ENCODE measurements at regions not wholly inside any gene's neighbourhood (a gene's known extent, or its start where the extent isn't known, plus 50 kb on each side); places are given as distances from the start of the nearest gene placed in this dataset.

DNA sequence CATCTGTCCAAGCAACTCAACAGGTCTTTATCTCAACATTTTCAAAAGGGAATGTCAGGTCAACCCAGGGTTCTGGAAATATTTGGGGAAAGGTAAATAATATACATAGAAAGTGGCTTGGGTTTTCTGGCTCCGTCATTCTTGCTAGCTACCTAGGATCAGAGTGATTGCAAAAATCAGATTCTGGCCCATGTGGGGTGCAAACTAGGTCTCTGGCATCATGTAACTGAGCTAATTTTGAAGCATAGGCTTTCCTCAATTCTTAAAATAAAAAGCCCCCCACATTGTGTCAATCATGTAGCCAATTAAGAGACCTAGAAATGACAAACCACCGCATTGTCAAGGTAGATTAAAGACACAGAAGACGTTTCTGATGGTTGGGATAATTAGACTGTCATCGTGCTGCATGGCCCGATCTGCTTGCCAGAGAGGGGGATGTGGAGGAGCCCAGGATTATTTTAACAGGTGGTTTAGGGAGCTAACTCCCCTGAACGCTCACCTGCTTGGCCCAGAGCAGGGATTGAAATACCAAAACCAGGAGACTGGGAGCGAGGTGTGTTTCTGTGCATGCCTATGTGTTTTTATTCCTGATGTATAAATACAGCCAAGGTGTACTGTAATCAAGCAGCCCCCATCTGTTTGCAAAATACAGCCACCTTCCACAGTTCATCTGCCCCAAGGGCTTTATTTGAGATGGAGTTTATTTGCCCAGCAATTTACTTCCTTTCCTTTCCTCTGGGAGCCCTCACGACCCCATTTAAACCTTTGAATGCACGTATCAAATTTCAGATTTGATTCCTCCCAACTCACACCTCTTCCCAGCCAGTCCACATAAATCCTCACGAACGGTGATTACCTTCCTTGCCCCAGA lies 189.5 kb downstream of the TTC8 start:
- in situ Hi-C loops (cut with HindIII; ENCODE audit: low sequenced_read_pairs): no loop called here

DNA sequence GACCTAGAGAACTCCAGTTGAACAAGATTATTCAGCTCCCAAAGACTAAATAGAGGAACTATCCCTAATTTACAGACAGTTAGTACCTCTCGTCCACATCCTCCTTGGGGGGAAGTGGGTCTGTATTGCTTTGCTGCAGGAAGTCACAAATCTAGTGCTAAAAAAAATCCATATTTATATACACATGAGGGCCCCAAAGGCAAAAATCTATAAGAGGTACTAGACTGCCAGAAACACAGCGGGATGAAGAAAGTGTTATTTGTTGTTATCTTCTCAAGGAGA lies 190.1 kb downstream of the TTC8 start:
- in situ Hi-C loops (cut with HindIII; ENCODE audit: low sequenced_read_pairs): no loop called here

DNA sequence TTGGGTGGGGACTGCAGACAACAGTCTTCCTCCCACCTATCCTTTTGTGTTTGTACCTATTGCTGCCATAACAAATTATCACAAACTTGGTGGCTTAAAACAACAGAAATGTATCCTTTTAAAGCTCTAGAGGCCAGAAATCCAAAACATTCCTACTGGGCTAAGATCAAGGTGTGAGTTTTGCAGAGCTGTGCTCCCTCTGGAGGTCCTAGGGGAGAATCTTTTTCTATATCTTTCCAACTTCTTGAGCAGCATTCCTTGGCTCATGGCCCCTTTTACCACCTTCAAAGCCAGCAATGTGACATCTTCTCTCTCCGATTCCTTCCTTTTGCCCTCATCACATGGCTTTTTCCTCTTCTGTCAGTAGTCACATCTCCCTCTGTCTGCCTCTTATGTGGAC lies 190.6 kb downstream of the TTC8 start:
- in situ Hi-C loops (cut with HindIII; ENCODE audit: low sequenced_read_pairs): no loop called here

DNA sequence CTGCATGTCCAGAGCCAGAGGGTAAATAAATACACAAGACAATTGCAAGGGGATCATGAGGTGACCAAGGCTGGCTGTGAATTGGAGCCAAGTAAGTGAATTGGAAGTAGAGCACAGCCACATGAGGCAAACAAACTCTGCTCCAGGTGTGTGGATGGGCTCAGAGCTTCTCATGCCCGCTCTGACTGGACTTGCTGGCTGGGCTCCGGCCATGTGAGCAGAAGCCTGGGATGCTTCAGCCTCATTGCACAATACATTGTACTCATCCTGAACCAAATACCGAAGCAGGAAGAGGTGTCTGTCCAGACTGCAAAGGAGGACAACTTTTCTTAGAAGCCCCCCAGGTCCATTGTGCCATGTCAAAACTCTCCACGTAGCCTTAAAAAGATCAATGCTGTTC lies 193.0 kb downstream of the TTC8 start:
- in situ Hi-C loops (cut with HindIII; ENCODE audit: low sequenced_read_pairs): no loop called here

DNA sequence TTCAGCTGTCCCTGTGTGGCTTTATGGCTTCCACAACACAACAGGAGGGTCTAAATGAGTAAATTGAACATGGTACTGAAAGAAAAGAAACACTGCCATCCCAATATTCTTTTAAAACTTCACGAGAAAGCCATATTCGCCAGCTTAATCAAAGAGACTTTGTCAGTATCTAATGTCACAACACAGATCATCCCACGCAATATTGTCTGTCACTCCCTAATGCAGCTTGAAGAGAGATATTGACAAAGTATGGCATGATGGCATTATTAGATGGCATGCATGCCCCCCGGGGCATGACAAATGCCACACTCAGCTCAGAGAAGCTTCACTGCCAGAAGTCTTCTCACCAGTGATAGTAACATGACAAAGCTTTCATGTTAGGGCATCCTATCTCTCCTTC lies 197.8 kb downstream of the TTC8 start:
- in situ Hi-C loops (cut with HindIII; ENCODE audit: low sequenced_read_pairs): no loop called here

DNA sequence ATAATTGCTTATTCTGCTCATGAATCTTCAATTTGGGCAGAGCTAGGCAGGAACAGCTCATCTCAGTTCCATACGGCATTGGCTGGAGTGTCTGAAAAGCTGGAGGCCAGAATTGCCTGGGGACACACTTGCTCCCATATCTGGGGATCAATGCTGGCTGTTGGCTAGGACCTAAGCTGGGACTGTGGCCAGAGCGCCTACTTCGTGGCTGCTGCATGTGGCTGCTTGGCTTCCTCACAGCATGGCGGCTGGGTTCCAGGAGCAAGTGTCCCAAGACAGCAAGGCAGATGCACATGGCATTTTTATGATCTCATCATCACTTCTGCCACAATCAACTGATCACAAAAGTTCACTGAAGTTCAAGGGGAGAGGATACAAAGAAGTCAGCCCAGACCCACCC lies 200.2 kb downstream of the TTC8 start:
- in situ Hi-C loops (cut with HindIII; ENCODE audit: low sequenced_read_pairs): no loop called here

DNA sequence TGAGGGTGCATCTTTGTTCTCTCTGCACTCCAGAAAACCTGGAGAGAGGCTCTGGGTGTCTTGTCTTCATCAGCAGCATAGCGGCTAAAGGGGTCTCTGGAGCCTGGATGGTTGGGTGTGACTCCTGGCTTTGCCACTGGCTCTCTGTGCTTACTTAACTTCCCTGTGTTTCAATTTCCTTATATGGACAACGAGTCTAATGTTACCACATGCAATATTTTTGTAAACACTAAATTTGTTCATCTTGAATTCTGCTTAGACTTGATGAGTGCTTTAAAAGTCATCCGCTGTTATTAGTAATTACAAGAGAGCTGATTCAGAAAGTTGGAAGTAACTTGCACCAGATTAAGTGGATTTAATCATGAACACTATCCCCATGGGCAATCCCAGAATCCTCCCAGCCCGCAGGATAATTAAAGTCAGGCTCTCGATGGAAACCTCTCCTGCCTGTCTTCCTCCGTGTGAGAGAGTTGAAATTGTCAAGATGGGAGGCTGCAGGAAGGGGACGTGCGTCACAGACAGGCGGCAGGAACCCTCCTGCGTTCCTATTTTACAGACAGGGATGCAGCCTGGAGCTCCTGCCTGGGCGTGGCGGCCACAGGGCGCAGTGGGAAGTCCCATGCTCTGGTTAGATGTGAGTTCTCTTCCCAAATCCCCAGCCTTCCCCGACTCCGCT lies 201.2 kb downstream of the TTC8 start:
- in situ Hi-C loops (cut with HindIII; ENCODE audit: low sequenced_read_pairs): no loop called here

DNA sequence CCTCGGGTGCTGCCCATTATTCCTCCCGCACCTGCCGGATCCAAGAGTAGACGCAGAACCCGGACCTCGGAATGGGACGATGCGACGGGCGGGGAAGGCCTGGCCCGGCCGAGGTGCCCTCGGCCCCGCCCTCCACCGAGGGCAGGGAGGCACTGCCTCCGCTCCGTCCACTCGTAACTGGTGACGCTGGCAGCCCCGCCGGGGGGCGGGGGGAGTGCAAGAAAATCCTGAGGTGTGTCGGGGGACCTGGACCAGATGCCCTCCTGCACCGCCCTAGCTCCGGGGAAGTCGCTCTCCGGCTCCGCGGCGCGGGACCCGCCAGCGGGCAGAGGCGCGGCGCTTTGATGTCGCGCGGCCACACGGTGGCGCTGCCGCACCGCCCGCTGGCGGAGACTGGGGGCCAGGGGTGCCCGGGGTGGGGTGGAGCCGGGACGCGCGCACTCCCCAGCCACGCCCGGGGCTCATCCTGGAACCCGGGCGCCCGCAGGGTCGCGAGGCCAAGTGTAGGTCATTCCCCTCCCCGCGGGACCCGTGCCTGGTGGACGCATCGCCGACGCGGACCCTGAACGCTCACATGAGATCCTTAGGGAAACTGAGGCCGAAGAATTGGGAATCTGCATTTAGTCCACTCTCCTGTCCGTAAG lies 202.8 kb downstream of the TTC8 start:
- in situ Hi-C loops (cut with HindIII; ENCODE audit: low sequenced_read_pairs): no loop called here

DNA sequence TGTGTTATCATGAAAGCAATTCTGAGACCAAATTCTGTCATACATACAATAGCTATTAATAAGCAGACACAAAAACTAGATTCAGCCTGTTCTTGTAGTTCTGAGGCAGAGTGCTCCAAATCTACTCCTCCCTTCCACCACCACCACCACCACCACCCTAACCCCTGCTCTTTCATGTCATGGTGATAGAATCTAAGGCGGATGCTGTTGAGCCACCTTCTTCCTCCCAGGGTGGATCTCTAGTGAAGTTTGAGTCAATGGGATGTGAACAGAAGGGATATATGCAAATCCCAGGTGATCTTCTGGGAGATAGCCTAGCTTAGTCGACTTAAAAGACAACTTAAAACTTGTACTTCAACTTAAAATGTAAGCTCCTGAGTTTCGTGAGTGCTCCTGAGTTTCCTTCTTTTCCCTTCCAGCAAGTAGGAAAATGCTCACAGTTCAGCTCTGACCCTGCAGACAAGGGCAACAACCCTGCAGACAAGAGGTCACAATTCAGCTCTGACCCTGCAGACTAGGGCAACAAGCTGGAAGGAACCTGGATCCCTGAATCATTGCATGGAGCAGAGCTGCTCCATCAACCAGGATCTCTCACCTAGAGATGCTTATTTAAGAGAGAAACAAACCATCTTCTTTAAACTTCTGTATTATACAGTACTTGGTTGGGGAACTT lies 204.1 kb downstream of the TTC8 start:
- in situ Hi-C loops (cut with HindIII; ENCODE audit: low sequenced_read_pairs): no loop called here

DNA sequence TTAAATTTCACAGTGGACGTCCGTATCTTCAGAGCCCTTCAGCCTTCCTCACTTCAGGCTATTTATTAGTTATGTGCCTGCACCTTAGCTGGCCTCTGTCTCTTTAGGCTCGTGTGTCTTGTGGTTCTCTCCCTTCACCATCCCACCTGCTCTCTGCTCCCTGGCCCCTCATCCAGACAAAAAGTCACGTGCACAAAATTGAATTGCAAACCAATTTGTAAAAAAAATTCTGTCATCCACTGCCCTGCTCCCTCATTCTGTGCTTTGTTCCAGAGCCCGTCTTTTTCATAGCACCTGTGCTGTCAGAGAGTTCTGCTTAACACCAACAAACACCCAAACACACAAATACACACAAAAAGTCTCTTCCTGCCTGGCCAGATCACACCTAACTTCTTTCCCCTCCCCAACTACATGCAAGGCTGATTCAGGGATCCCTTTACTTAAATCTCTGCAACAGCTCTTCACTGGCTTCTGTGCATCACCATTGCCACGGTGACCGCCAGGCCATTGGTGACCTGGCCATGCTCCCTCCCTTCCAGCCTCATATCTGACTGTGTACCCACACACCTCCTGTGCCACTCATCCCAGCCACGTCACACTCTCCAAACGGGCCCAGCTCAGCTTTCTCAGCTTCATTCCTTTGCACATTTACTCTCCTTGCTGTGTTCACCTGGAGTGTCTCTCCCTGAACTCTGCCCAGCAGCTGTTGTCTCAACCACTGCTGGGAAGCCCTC lies 205.7 kb downstream of the TTC8 start:
- in situ Hi-C loops (cut with HindIII; ENCODE audit: low sequenced_read_pairs): no loop called here

DNA sequence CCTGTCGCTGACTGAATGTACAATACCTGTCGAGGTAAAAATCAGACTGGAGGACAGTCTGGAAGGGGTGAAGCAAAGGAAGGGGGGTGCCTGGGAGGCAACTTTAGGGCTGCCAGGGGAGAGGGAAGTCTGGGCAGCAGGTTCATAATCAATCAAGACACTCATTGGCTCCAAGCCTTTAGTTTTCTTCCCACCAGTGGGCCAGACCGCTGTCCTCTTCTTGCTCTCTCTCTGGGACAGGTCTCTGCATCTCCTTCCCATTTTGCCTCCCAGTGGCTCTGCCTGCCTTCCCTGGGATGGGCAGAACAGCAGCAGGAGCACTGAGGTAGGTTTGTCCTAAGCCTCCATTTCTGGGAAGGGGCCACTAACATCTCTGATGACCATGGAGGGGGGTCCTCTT lies 206.5 kb downstream of the TTC8 start:
- in situ Hi-C loops (cut with HindIII; ENCODE audit: low sequenced_read_pairs): no loop called here

DNA sequence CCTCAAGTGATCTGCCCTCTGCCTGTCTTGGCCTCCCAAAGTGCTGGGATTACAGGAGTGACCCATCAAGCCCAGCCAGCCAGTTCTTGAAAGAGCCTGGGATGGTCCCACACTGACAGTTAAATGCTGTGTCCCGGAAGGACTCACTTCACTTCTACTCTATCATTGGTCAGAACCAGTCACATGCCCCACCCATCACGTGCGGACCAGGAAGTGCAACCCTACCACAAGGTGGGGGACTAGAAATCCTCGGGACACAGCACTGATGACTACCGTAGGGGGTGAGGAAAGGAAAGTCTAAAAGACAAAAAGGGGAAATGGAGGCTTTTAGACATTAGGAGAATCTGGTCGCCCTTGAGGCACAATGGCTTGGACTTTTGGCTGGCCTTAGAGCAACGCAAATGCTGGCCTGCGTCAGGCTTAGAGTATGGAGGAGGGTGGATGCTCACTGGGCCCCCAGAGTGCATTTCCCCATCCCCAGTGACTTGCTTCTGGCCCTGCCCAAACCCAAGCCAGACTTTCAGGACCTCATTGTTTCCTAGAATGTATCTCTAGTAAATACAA lies 207.7 kb downstream of the TTC8 start:
- in situ Hi-C loops (cut with HindIII; ENCODE audit: low sequenced_read_pairs): no loop called here

DNA sequence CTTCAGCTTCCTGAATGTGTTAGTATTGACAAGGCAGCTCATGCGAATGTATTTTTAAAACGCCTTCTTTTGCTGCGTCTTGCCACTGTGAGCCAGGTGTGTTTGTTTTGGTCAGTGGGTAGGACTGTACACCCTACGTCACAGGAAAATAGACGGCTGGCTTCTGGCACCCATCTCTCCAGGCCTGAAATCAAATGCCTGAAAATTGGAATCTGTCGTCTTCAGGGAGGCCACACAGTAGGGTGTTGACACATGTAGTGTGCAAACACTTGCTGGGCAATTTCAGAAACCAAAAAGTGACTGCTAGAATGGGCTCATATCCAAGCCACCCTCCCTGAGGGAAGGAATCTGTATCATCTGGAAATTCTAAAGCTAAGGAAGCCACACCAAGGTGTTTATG lies 209.3 kb downstream of the TTC8 start:
- in situ Hi-C loops (cut with HindIII; ENCODE audit: low sequenced_read_pairs): no loop called here

DNA sequence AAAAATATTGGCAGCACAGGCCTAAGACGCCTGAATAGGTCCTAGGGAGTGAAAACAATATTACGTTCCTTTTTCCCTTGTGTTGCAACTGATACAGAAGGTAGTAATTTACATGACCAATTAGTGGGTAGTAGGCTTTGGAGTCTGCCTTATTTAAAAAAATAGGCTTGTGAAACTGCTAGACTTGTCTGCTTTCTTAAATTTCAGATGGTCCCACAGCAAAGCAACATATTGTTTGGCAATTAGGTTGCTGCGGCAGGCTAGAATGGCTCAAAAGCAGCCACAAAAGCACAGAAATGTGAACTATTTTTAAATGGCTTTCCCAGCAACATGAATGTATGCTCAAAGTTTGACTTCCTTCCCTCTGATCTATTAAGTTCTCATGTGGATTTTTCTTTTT lies 211.9 kb downstream of the TTC8 start:
- in situ Hi-C loops (cut with HindIII; ENCODE audit: low sequenced_read_pairs): no loop called here

DNA sequence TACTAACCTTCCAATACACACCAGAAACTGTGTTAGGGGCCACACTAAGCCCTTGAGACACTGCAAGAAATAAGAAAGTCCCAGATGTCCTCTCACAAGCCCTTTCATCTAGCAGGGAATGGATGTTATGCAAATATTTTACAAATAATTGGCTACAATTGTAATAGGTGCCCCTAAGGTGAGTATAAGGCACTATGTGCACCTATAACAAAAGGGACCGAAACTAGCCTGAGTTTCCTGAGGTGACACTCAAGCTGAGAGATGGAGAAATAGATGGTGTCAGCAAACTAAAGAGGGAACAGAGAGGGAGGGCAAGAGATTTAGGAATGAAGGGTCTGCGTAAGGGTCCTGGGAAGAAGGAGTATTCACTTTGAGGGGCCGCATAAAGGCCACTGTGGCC lies 212.6 kb downstream of the TTC8 start:
- in situ Hi-C loops (cut with HindIII; ENCODE audit: low sequenced_read_pairs): no loop called here

DNA sequence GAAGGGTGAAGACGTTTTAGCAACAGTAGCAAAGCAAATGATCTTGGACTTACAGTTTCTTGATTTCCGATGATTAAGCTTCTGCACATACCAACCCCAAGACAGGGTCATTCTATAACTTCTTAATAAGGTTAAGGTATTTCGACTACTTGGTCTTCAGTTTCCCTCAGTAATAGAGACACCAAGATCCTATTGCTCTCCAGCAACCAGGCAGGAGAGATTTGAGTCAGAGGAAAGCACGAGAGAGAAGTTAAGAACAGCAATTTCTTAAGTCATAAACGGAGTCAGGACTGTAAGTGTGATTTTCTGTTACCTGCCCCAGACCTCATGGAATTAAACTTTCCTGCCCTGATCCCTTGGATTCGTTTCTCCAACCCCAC lies 215.6 kb downstream of the TTC8 start:
- in situ Hi-C loops (cut with HindIII; ENCODE audit: low sequenced_read_pairs): loop anchor here (5.0 kb wide), 1 partner anchor 47 kb away; no protein-coding TSS in a partner anchor

DNA sequence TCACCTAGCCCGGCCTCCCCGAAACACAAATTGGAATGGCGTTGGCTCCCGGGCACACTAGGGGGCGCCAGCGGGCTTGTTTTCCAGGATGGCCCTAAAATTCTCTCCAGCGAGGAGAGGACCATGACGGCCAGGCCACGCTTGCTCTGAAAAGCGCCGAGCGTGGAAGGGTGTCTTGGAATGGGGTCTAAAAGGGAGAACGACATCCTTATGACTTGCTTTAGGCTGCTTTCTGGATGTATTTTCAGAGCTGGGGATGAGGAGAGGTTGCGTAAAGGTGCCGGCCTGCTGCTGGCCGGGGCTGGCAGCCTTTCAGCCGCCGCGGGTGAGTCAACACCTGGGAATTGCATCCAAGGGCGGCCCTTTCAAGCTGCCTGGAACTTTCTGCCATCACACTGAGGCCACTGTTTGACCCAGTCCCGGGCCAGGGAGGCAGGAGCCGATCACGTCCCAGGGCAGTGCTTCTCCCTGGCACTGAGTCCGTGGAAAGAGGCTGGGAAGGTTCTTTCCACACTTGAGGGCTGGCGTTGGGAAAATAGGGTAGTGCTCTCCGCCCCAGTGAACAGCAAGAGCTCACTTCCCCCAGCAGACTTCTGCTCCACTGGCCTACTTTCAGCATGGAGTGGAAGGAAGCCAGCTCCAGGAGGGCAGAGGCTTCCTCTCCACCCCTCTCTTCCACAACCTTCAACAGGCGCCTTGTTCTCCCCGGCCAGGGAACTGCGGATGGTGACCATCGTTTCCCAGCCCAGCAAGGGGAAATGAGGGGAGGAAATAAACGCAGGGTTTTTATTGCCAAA lies 216.2 kb downstream of the TTC8 start:
- in situ Hi-C loops (cut with HindIII; ENCODE audit: low sequenced_read_pairs): loop anchor here (5.0 kb wide), 1 partner anchor 47 kb away; no protein-coding TSS in a partner anchor

DNA sequence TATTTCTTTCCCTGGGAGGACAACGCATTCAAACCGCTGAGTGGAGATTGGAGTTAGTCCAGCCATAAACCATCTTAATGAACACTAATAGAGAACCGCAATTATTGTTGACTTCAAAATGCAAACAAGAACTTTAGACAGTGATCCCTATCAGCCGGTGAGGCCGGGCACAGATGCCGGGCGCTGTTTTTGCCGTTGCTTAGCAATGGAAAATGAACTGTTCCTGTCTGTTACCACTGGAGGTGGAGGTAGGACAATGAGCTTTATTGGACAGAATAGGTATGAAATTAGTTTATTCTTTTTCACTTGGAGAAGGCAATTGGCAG lies 216.8 kb downstream of the TTC8 start:
- in situ Hi-C loops (cut with HindIII; ENCODE audit: low sequenced_read_pairs): loop anchor here (5.0 kb wide), 1 partner anchor 46 kb away; no protein-coding TSS in a partner anchor

DNA sequence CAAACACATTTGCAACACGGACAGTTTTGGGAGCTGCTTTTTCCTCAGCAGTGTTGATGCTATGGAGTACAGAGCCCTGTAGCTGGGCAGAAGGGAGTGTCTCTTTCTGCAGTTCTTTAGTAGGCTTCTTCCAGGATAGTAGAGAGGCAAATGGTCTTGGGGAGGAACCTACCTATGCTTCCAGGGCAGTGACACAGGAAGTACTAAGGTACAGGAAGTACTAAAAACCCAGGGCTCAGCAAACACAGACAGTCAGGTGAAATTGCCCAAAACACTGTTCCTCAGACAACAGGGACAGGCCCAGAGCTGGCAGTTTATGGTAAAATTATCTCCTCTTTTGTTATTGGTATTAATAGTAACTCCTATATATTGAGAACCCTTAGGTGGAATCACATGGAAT lies 217.6 kb downstream of the TTC8 start:
- in situ Hi-C loops (cut with HindIII; ENCODE audit: low sequenced_read_pairs): loop anchor here (5.0 kb wide), 1 partner anchor 45 kb away; no protein-coding TSS in a partner anchor

DNA sequence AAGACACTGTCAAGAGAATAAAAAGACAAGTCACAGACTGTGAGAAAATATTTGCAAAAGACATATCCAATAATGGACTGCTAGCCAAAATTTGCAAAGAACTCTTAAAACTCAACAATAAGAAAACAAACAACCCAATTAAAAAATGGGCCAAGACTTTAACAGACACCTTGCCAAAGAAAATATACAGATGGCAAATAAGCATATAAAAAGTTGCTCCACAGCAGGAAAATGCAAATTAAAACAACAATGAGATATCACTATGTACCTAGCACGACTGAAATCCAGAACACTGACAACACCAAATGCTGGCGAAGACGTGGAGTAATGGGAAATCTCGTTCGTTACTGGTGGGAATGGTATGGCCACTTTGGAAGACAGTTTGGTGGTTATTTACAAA lies 228.9 kb downstream of the TTC8 start:
- in situ Hi-C loops (cut with HindIII; ENCODE audit: low sequenced_read_pairs): no loop called here
